OCI-LY3 (cell line): ENCODE measurements at regions not wholly inside any gene's neighbourhood (a gene's known extent, or its start where the extent isn't known, plus 50 kb on each side); places are given as distances from the start of the nearest gene placed in this dataset.
"Not testable (repeated sequence)": the region's sequence is repeated elsewhere in the genome, so short reads cannot be mapped to it uniquely, and the experiment has no call there.

Source experiments
- H2AFZ ChIP-seq: fragments of 200-600, 300-600 bp; shearing (Covaris generic); 2 replicates; pipeline ENCODE4 v1.6.0; 2014; ENCODE audit warnings: antibody characterized with exemption, low read depth, low read length
- H3K27ac ChIP-seq: fragments of 200-600, 300-600 bp; sonication (generic); 2 replicates; pipeline ENCODE4 v1.5.1; 2014; ENCODE audit warnings: mild to moderate bottlenecking, low read length, moderate library complexity, mixed read lengths
- H3K27me3 ChIP-seq: fragments of 200-600, 300-600 bp; sonication (generic); 2 replicates; pipeline ENCODE4 v1.6.1; 2014; ENCODE audit warnings: low read depth, low read length, mixed read lengths
- H3K36me3 ChIP-seq: fragments of 200-600, 300-600 bp; sonication (generic); replicated peaks from 2 replicates; pipeline ENCODE3; 2014; ENCODE audit warnings: low read depth, low read length, mixed read lengths
- H3K4me1 ChIP-seq: fragments of 300-600, 200-600 bp; sonication (generic); 2 replicates; pipeline ENCODE4 v1.6.1; 2014; ENCODE audit warnings: low read length, mixed read lengths
- H3K4me2 ChIP-seq: fragments of 200-600, 300-600 bp; sonication (generic); 2 replicates; pipeline ENCODE4 v1.6.1; 2014; ENCODE audit warnings: low read length, mixed read lengths
- H3K4me3 ChIP-seq: fragments of 300-600, 200-600 bp; sonication (generic); 2 replicates; pipeline ENCODE4 v1.5.1; 2014; ENCODE audit warnings: antibody characterized with exemption, mild to moderate bottlenecking, low read length, moderate library complexity
- H3K79me2 ChIP-seq: fragments of 300-600, 200-600 bp; shearing (Covaris generic); 2 replicates; pipeline ENCODE4 v1.6.1; 2014; ENCODE audit warnings: mild to moderate bottlenecking, low read length, mixed read lengths
- H3K9ac ChIP-seq: fragments of 300-600, 200-600 bp; shearing (Covaris generic); 2 replicates; pipeline ENCODE4 v1.6.0; 2014; ENCODE audit warnings: mild to moderate bottlenecking, low read length, moderate library complexity
- H3K9me3 ChIP-seq: fragments of 200-600, 300-600 bp; shearing (Covaris generic); 2 replicates; pipeline ENCODE4 v1.6.1; 2014; ENCODE audit warnings: low read length, mixed read lengths; ENCODE audit not compliant: insufficient read depth
- H4K20me1 ChIP-seq: fragments of 200-600, 300-600 bp; sonication (generic); 2 replicates; pipeline ENCODE4 v1.6.1; 2016; ENCODE audit warnings: low read length, mixed read lengths; ENCODE audit not compliant: insufficient read depth
- EZH2phosphoT487 ChIP-seq: fragments of 200-600 bp; shearing (Covaris generic); IDR thresholded peaks from 2 replicates; pipeline ENCODE4 v1.6.1; 2018; ENCODE audit warnings: antibody characterized with exemption, mixed run types, low read depth
- TF ChIP-seq, protein P1 (sequence below): fragments of 200-600, 300-600 bp; sonication (generic); IDR thresholded peaks from 2 replicates; pipeline ENCODE4 v1.5.1; 2014; ENCODE audit warnings: antibody characterized with exemption, low read length, low read depth

- Histone ChIP-seq H3K4me2 (no peak overlapping the region), H2AFZ (no peak overlapping the region), H3K9ac (no peak overlapping the region), H3K79me2 (no peaks in the 10 kb centered on the region), H3K9me3 (no peaks in the 10 kb centered on the region), H3K27me3 (no peaks in the 10 kb centered on the region), H4K20me1 (no peaks in the 10 kb centered on the region), H3K36me3 (no peaks in the 10 kb centered on the region), H3K4me1 (no peaks in the 10 kb centered on the region), H3K27ac (no peak overlapping the region), H3K4me3 (no peak overlapping the region)
- no peak for TF ChIP-seq EZH2phosphoT487
- TF ChIP-seq, protein P1, sequence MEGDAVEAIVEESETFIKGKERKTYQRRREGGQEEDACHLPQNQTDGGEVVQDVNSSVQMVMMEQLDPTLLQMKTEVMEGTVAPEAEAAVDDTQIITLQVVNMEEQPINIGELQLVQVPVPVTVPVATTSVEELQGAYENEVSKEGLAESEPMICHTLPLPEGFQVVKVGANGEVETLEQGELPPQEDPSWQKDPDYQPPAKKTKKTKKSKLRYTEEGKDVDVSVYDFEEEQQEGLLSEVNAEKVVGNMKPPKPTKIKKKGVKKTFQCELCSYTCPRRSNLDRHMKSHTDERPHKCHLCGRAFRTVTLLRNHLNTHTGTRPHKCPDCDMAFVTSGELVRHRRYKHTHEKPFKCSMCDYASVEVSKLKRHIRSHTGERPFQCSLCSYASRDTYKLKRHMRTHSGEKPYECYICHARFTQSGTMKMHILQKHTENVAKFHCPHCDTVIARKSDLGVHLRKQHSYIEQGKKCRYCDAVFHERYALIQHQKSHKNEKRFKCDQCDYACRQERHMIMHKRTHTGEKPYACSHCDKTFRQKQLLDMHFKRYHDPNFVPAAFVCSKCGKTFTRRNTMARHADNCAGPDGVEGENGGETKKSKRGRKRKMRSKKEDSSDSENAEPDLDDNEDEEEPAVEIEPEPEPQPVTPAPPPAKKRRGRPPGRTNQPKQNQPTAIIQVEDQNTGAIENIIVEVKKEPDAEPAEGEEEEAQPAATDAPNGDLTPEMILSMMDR, result no peak
Observed at GRCh38 chr2:228768818-228769217, 502.3 kb downstream of the PID1 start.

DNA sequence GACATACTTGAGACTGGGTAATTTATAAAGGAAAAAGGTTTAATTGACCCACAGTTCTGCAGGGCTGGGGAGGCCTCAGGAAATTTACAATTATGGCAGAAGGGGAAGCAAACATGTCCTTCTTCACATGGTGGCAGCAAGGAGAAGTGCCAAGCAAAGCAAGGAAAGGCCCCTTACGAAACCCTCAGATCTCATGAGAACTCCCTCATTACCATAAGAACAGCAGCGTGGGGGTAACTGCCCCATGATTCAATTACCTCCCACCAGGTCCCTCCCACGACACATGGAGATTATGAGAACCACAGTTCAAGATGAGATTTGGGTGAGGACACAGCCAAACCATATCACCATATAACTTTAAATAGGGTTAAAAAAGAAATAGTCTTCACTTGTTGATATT is 502.9 kb downstream of the PID1 start:
- H3K79me2 ChIP-seq, H3K4me2 ChIP-seq, H2AFZ ChIP-seq, H3K4me3 ChIP-seq, H3K27me3 ChIP-seq, H3K27ac ChIP-seq, H3K9ac ChIP-seq, H3K9me3 ChIP-seq, H3K4me1 ChIP-seq, H4K20me1 ChIP-seq, H3K36me3 ChIP-seq: not testable (repeated sequence)

DNA sequence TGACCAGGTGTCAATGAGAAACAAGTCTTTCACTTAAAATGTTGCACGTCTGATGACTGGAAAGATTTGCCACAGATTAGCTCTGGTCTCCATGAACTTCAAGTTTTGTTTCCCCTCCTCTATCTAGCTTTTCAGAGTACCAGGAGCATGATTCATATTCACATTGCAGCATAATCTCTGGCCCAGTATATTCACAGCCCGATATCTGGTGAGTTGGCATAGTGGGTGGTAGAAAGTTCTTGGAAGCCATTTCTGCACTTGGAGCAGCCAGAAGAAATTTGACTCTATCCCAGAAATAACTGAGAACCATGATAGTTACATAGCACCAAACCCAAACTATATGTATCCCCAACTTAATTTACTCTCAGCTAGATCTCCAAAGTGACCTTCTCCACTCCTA is 503.9 kb downstream of the PID1 start:
- H2AFZ ChIP-seq, result no peak overlapping the region
- H3K4me3 ChIP-seq, result no peak overlapping the region
- H3K79me2 ChIP-seq, result no peaks in the 10 kb centered on the region
- H3K27me3 ChIP-seq, result no peaks in the 10 kb centered on the region
- no peaks in the 10 kb centered on the region for H3K4me1 ChIP-seq
- no peaks in the 10 kb centered on the region for H4K20me1 ChIP-seq
- H3K4me2 ChIP-seq, result no peak overlapping the region
- no peak for TF ChIP-seq EZH2phosphoT487
- TF ChIP-seq, protein P1, result no peak
- no peak overlapping the region for H3K9ac ChIP-seq
- H3K36me3 ChIP-seq, result no peaks in the 10 kb centered on the region
- H3K9me3 ChIP-seq, result no peaks in the 10 kb centered on the region
- no peak overlapping the region for H3K27ac ChIP-seq

GRCh38 chr2:228763379-228763981 is 507.6 kb downstream of the PID1 start:
- no peaks in the 10 kb centered on the region for H3K9me3 ChIP-seq
- no peaks in the 10 kb centered on the region for H3K79me2 ChIP-seq
- H3K27ac ChIP-seq, result no peak overlapping the region
- H3K36me3 ChIP-seq, result no peaks in the 10 kb centered on the region
- no peak overlapping the region for H3K9ac ChIP-seq
- no peaks in the 10 kb centered on the region for H3K4me1 ChIP-seq
- no peaks in the 10 kb centered on the region for H4K20me1 ChIP-seq
- no peak overlapping the region for H2AFZ ChIP-seq
- H3K4me3 ChIP-seq, result no peak overlapping the region
- H3K4me2 ChIP-seq, result no peak overlapping the region
- TF ChIP-seq, protein P1, result no peak
- no peak for TF ChIP-seq EZH2phosphoT487
- H3K27me3 ChIP-seq, result no peaks in the 10 kb centered on the region
